ENCODE measurements at regions not wholly inside any gene's neighbourhood (a gene's known extent, or its start where the extent isn't known, plus 50 kb on each side); places are given as distances from the start of the nearest gene placed in this dataset.

- TF ChIP-seq CTCF (IDR thresholded peaks at IDR 0.05) (no peak), POLR2A (IDR thresholded peaks at IDR 0.05) (no peak)
These were observed 128.7 kb downstream of the LRRN1 start for GRCh38 chr3:3927965-3928364.

Measured in heart left ventricle (tissue), 13 donors.